HG02884 (cell line): ENCODE measurements at regions not wholly inside any gene's neighbourhood (a gene's known extent, or its start where the extent isn't known, plus 50 kb on each side); places are given as distances from the start of the nearest gene placed in this dataset.

ENCODE experiments used
- ATAC-seq: cut with Tn5 transposase; IDR thresholded peaks from one replicate; pipeline ENCODE4 v1.9.1; 2021; ENCODE audit warnings: mild to moderate bottlenecking, moderate library complexity; ENCODE audit not compliant: unreplicated experiment

DNA sequence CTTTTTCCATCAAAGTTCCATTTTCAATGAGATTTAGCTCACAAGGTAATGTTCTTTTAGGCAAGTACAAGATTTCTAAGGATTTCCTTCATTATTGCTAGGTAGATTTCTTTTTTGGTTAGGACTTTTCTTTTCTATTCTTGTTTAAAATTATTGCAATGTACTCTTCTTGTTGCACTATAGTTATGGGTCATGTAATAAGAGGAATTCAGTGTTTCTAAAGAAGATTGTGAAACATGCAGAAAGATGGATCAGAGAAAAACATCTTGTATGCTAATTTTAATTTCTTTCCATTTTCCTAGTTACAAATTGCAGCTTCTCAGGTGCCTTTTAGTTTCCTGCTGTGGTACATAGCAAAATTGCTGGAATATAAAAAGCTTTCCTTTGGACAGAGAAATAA is 56.1 kb downstream of the BTG1 start:
- ATAC-seq = no peak

DNA sequence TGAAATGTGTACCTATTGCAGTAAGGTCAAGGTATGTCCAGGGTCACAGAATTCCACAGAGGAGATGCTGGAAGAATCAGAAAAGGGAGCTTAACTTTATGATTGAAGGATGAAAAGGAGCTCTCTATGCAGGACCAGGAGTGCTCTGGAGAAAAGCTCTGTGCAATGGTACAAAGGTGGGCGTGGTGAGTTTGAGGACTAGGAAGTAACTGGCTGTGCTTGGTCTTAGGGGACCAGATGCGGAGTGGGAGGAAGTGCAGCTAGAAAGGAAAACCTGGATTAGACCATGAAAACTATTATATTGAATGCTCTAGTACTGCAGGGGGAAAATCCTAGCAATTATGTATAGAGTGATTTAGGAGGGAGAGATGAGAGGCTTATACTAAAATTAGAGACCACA is 56.8 kb downstream of the BTG1 start:
- ATAC-seq = no peak

DNA sequence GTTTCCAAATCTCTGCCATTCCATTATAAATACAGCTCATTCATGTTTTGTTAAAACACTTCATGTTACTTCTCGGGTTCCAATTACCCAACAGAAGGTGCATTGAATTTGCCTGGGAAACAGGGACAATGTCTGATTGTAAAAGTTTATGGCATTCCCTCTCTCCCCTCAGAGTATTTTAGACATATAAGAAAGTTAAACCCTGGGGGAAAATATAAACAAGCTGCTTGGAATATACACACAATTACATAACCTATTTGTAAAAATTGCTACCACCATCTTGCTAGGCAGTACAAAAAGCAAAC is 60.0 kb downstream of the BTG1 start:
- ATAC-seq = no peak

DNA sequence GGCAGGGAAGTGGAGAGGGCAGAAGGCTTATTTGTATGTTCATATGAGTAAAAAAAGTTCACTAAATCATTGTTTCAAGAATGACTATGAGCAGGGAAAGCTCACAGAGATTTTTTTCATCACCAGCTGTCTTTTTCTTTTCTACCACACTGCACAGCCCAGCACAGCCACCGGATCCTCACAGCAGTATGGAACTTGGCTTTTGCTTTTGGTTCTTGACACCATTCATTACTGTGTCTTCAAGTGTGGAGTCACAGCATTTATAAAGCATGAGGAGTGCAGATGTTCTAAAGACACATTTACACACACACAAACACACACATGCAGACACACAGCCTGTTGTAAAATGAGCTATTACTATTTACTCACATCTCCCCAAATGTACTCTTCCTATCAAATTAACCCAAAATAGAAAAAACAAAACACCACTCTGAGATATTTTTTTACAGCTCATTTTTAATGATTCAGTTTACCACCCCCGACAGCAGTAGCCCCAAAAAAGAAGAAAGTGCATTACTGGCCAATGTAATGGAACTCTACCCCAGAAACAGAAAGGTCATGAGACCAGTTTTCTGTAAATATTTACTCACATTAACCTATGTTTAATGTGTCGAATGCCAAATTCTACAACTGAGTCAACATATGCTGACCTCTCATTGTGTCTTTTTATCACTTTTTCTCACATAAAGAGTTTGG is 60.5 kb downstream of the BTG1 start:
- ATAC-seq = no peak

DNA sequence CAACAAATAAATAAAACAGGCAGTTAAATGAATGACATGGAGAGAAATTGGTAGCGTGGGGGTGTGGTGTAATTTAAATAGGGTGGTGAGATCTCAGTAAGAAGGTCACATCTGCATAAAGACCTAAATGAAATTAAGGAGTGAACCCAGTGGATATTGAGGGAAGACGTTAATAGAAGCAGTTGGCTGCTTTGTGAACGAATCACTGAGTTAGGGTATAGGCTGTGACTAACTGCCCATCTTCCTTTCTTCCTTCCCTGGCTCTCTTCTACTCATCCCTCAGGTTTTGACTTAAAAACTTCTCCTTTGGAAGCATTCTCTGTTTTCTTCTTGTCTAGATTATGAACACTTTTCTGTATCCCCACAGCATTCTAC is 64.7 kb downstream of the BTG1 start:
- ATAC-seq = no peak

DNA sequence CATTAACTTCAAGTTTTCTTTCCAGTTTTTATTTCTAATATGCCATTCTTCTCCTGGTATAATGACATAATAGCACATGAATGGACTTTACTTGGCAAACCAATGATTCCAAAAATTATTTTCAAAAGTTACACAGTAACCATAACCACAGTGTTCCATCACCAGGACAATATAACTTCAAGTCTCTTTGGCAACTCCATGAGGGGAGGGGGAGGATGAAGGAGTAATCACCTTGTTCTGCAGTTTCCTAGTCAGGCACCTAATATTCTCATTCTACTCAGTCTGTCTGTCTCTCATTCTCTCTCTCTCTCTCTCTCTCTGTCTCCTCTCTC is 66.6 kb downstream of the BTG1 start:
- no peak for ATAC-seq

DNA sequence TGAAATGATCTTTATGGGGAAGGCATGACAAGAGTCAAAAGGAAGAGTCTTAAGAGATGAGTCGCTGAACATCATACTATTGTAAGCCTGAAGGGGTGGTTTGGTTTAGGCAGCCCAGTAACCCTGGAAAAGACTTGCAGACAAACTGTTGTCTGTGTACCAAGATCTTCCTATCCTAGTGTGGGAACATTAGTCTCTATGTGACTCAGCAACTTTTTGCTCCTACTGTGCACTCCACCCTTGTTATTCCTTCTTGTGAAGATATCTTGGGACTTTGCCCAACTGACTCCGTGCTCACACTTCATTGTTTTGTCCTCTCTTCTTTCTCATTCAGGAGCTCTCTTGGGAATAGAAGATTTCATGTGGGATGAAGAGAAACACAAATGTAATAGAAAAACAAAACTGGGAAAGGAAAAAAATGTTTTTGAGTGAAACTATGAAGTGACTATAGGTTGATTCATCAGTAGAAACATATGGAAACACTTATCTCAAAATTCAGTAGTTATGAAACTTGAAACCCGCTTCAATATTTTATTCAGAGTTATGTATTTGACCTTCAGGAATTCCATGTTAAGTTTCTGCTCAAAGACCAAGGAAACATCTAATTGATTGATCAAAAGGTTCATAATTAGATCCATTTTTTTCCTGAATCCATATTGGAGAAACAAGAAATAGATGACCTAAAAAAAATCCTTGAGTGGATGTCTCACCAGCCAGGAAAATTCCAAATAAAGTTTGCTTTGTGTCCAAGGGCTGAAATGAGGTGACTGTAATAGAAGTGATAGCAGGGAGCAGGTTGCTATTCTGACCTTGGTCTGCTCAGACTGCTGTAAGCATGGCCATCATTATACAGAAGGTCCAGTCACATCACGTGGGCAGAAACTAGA is 67.2 kb downstream of the BTG1 start:
- no peak for ATAC-seq

DNA sequence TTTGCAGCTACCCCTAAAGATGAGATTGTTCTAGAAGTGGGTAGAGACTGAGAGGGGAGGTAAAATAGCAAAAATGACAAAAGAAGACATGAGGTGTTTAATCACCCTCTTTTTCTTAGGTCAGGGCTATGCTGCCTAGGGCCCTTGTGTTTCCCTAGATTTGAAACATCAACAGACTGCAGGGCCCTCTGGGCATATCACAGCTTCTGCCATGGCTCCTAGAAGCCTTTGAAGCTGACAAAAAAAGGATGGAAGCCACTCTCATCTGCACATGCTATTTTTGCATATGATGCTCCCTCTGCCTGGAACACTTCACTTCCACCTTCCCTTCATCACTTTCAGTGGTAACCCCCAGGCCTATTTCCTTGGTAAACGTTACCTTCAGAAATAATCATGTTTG is 68.1 kb downstream of the BTG1 start:
- ATAC-seq = no peak

DNA sequence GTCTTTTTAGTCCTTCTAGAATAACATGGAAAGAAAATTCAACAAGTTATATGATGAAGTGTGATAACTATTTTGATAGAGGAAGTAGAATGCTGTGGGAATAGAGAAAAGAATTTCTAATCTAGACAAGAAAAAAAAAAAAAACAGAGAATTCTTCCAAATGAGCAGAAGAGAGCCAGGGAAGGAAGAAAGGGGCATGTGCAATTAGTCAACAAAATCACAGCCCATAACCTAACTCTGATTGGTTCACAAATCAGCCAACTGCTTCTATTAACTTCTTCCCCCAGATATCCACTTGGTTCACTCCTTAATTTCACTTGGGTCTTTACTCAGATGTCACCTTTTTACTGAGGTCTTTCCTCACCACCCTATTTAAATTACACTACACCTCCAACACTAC is 69.5 kb downstream of the BTG1 start:
- no peak for ATAC-seq

DNA sequence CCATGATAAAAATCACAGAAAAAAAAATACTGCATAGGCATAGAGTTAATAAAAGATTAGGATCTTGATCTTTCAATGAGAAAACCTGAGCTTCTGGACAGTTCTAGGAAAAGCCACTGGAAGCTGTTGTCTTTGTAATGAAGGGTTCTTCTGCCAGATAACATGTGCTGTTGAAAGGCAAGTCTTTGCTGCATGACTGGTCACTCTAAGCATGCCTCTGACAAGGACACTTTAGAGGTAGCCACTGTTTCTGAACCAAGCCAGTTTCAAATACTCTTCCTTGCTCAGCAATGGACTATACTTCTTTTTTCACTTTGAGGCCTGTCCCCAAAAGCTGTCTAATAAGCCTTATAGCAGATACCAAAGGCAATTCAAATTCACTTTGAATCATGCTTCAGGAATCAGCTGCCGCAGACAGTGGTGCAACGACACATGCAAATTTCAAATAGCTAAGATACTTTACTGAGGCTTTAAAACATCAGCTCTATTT is 70.2 kb downstream of the BTG1 start:
- ATAC-seq = no peak

DNA sequence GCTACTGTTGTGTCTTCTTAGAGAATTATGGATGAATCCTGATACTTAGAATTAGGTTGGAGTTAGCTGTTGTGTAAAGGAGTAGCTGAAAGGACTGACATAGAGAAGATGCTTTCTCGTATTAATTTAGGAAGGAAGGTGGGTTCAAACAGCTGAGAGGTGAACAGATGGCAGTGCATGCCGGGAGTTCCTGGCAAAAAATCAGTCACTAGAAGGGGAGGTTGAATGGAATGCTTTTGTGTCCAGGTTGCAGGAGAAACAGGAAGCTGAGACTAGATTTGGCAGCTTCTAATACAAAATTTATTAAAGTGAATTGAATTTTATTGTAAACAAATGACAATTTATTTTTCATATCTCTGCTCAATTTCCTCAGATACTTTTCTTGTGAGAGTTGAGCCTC is 70.8 kb downstream of the BTG1 start:
- ATAC-seq = no peak

DNA sequence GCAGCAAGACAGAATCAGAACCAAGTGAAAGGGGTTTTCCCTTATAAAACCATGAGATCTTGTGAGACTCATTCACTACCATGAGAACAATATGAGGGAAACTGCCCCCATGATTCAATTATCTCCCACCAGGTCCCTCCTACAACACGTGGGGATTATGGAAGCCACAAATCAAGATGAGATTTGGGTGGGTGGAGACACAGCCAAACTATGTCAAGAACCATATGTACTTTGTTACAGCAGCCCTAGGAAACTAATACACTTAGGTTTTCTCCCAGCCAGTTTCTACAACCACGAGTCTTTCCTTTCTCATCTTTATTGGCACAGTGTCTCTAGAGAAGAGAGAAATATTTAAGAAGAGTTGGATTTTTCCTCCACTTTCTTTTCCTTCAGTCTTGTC is 72.6 kb downstream of the BTG1 start:
- no peak for ATAC-seq

DNA sequence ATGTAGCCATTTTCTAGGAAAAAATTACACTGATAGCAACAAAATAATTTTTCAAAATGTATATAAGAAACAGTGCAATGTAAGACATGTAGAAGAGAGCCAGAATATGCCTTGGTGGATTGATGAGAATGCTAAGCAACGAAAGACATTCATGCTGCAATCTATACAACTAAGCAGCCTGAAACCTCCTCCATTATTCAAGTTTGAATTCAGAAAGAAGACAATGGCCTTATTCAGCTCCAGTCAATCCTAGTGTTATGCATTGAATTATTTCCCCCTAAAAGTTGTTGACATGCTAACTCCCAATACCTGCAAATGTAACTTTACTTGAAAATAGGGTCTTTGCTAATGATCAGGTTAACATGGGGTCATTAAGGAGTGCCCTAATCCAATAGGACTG is 73.5 kb downstream of the BTG1 start:
- ATAC-seq = no peak

DNA sequence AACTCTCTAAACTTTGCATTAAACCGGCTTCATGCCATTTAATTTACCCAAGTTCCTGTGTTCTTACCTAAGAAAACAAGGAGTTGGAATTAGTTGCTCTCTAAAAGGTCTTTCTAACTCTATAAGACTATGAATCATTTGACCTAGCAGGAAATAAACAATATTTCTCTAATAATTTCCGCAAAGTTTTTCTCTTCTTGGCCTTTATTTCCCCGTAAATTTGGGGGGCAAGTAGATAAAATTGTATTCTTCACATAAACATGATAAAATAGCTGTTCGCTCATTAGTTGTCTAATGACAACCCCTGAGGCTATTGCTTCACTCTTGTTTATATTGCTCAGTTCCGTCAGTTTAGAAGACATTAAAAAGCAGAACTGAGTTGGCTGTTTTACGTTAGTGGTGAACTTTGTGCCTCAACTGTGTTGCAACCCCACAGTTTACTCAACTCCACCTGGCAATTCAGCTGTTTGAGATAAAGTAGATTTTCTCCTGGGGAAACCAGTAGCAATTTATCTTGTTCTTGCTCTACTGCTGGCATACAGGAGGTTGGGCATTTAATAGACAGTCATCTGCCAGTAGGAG is 74.7 kb downstream of the BTG1 start:
- ATAC-seq = no peak

DNA sequence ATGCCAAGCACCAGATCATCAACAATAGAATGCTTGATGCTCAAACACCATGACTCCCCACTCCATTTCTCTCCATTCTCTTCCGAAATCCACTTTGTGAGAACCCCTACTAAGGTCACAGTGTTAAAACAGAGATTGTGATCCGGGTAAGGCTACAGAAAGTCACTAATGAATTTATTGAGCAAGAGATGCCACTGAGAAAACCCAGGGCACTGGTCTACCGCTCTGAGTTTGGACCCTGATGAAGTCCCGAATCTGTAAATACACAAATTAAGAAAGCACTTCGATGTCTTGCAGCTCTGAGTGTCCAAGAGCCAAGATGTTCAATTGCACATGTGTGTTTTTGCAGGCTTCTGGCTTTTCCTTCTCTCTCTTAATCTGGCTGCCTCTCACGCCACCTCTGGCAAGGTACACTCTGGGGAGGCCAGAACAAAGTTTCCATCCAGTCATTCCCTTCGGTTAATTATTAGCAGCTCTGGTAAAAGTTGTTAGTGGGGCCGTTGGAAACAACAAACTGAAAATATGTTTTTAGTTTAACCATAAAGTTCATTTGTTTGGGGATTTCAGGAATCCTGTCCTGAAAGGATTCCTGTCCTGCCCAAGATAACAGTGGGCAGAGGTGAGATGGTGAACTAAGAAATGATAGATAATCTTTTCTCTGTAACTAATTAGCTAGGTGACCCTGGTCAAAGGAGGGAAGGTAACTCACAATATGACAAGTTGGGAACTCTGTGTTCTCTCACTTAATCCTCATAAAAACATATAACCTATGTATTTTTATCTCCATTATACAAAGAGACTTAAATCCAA is 75.4 kb downstream of the BTG1 start:
- ATAC-seq = no peak

DNA sequence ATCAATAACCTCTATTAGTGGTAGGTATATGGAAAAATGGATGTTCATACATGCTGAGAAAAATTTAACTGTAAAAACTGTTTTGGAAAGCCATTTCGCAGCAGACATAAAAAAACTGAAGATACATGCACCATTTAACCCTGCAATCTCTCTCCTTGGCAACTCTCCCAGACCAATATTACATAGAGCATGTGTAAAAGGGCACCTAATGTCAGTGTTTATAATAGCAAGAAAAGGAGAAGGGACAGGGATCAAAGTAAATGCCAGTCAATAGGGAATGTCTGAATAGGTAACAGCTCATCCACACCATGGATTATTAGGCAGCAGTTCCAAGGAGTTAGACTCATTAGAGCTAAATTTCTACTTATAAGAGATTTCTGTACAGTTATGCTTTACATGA is 77.2 kb downstream of the BTG1 start:
- ATAC-seq = no peak

DNA sequence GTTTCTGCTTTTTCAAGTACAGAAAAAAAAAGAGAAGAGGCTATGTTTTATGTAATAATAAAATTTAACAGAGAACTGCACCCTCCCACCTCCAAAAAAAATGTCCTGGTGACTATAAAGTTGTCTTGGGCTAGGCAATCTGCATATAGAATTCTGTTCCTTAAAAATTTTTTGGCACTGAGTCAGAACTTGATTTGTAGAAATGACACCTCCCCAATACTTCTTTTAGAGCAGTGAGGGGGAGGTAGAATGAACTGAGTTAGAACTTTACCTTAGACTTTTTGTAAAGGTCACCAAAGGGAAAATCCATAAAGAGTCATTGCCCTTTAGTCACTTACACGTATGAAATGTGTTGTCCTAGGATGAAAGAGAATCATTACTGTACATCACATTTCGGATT is 80.0 kb downstream of the BTG1 start:
- ATAC-seq = peak; percentile 35

DNA sequence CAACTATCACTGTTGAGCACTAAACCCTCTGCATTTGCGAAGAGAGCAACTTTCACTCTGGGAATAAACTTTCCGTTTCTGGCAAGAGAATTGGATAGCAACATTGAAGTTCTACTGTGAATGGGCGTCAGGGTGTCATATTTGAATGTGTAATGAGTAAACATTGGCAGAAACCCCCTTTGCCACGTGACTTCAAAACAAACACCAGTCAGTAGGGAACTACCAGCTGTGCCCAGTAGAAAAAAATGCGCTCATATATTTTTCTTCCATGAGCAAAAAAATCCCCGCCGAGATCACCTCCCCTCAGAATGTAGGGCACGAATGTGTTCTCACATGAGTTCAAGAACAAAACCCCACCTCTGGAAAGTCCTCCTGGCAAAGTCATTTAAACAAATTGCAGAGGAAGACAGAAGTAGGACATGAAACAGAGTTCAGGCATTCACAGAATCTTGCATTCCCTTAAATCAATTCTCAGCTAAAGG is 80.6 kb downstream of the BTG1 start:
- ATAC-seq = peak; percentile 64

DNA sequence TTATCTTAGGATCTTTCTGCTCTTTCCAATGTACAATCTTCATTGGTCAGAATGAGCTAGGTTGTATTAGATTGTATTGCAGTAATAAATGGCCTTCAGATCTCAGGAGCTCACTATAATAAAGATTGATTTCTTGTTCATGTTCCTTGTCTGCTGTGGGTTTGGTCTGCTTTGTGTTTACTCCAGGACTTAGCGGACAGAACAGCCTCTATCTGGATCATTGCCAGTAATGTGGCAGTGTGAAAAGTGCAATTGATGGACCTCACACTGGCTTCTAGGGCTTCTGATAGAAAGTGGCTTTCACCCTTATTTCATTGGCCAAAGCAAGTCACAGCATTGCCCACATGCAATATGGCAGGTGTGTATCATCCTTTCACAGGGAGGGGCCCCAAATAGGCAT is 81.2 kb downstream of the BTG1 start:
- ATAC-seq = no peak

DNA sequence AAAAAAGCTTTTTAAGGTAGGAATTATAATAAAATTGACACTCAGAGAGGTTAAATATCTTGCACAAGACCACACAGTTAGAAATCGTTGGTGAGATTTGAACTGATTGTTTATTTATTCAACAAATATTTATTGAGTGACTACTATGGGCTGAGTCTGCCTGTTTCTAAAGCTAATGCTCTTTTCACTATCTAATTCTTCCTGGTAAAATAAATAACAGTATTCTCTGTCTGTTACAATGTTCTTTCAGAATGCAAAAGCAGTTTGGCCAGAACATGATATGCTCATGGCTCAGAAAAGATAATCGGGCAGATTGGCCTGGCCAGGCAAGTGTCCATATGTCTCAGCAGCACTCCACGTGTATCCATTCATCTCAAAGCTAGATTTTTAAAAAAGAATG is 82.0 kb downstream of the BTG1 start:
- no peak for ATAC-seq
